ENCODE measurements at regions not wholly inside any gene's neighbourhood (a gene's known extent, or its start where the extent isn't known, plus 50 kb on each side); places are given as distances from the start of the nearest gene placed in this dataset.

DNA sequence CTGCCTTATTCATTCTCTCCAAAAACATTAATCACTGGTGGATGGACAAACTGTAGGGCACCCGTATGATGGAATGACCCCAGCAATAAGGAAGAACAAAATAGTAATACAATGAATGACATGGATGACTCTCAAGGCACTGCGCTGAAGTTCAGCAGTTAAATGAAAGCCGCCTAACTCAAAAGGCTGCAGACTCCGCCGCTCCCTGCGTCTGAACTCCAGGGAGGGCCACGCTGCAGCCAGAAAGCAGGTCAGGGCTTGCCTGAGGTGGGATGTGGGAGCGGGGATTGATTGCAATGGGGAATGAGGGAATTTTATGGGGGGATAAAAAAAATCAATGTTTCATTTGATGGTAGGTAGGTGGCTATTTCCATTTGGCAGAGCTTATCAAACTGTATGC lies 86.5 kb upstream of the LAPTM4A start:
- TF ChIP-seq, protein P1, sequence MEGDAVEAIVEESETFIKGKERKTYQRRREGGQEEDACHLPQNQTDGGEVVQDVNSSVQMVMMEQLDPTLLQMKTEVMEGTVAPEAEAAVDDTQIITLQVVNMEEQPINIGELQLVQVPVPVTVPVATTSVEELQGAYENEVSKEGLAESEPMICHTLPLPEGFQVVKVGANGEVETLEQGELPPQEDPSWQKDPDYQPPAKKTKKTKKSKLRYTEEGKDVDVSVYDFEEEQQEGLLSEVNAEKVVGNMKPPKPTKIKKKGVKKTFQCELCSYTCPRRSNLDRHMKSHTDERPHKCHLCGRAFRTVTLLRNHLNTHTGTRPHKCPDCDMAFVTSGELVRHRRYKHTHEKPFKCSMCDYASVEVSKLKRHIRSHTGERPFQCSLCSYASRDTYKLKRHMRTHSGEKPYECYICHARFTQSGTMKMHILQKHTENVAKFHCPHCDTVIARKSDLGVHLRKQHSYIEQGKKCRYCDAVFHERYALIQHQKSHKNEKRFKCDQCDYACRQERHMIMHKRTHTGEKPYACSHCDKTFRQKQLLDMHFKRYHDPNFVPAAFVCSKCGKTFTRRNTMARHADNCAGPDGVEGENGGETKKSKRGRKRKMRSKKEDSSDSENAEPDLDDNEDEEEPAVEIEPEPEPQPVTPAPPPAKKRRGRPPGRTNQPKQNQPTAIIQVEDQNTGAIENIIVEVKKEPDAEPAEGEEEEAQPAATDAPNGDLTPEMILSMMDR (IDR thresholded peaks at IDR 0.05; ENCODE audit: borderline replicate concordance, extremely low read depth, low read length, poor library complexity, severe bottlenecking), result no peak
- no peak for TF ChIP-seq EZH2 (IDR thresholded peaks at IDR 0.05; ENCODE audit: borderline replicate concordance, low read depth, low read length, severe bottlenecking)
